ENCODE measurements at regions not wholly inside any gene's neighbourhood (a gene's known extent, or its start where the extent isn't known, plus 50 kb on each side); places are given as distances from the start of the nearest gene placed in this dataset.

DNA sequence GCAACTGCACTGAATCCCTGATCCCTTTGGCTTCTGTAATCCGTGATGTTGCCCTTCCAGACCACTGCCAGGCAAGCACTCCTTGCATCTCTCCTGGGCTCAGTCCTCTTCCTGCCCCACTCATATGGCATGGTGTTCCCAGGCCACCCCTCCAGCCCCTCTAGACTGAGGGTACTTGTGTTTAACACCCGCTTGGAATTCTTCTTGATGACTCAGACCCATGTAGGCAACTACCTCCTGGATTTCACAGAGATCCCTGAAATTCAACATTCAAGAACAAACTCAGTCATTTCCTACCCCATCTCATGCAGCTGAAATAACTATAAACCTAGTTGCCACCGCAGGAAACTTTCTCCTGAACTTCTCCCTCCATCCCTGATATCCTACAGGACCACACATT lies 541.9 kb upstream of the CDH11 start:
- H3K27ac Mint-ChIP-seq = no peak overlapping the region
- H3K36me3 Mint-ChIP-seq (ENCODE audit: insufficient read depth in 2 of 2) = no peaks in the 10 kb centered on the region
- no peaks in the 10 kb centered on the region for H3K4me1 Mint-ChIP-seq (ENCODE audit: low read depth)
- ATAC-seq (replicated peaks in 1 of 2) (no peak), DNase-seq (no peak)
- H3K9me3 Mint-ChIP-seq = peaks cover 7 to 11% of the 10 kb centered on the region in 2 donors
- no peak overlapping the region for H3K4me3 Mint-ChIP-seq
- H3K27me3 Mint-ChIP-seq (ENCODE audit: low read depth) = no peaks in the 10 kb centered on the region

DNA sequence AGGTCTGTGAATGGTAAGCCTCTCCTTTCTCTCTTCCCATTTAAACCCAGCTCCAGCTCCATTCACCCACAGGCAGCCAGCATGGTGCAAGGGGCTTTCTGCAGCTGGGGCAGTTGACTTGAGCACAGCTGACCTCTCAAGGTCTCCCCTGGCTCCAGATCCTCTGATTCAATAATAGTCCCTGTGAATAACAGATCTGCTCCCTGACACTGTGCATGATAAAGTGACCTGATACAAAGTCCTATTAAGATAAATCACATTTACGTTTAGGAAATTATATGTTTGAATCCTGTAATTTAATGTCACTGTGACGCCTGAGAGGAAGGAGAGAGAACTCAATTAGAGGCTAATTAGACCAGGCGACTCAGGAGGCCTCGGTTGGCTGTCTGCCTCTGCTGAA lies 540.4 kb upstream of the CDH11 start:
- Mint-ChIP-seq H3K4me3 (no peak overlapping the region), H3K36me3 (ENCODE audit: insufficient read depth in 2 of 2) (no peaks in the 10 kb centered on the region), H3K4me1 (ENCODE audit: low read depth) (no peaks in the 10 kb centered on the region), H3K27ac (no peak overlapping the region), H3K27me3 (ENCODE audit: low read depth) (no peaks in the 10 kb centered on the region), H3K9me3 (peaks cover 7 to 11% of the 10 kb centered on the region in 2 donors)
- DNase-seq (no peak), ATAC-seq (replicated peaks in 1 of 2) (no peak)

DNA sequence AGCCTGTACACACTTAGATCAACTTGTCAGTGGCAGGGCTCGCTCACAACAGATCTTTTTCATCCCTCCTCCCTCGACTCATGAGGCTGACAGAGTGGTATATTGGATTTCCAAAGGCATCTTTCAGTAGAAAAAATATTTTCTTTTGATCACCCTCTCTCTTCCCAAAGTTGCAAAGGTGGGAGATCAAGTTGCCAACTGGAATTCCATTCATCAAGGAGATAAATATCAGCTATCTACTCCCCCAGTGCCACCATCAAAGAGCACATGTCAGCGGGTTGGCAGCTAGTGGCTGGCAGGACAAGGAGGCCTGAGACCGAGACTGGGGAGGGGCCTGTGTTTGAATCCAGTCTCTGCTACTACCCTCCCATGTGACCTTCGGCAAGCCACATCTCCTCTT lies 539.7 kb upstream of the CDH11 start:
- DNase-seq (no peak), ATAC-seq (replicated peaks in 1 of 2) (no peak)
- no peaks in the 10 kb centered on the region for H3K4me1 Mint-ChIP-seq (ENCODE audit: low read depth)
- no peak overlapping the region for H3K27ac Mint-ChIP-seq
- peaks cover 7 to 11% of the 10 kb centered on the region in 2 donors for H3K9me3 Mint-ChIP-seq
- no peaks in the 10 kb centered on the region for H3K36me3 Mint-ChIP-seq (ENCODE audit: insufficient read depth in 2 of 2)
- H3K4me3 Mint-ChIP-seq = no peak overlapping the region
- no peaks in the 10 kb centered on the region for H3K27me3 Mint-ChIP-seq (ENCODE audit: low read depth)

DNA sequence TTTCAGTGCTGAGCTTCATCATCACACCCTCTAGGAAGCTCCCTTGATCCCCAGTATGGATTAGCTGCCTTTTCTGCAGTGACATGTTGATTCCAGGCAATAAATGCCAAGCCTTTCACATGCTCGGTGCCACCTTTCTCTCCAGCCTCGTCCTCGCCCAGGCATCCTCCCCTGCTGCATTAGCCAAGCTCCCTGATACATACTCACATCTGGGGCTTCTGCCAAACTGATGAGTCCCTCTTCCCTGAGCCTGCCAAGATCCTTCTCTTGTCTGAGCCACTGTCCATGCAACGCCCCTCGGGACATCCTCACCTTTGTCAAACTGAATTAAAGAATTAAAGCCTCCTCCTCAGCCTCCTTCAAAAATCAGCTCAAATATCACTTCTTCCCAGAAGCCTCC lies 538.5 kb upstream of the CDH11 start:
- H3K27ac Mint-ChIP-seq = no peak overlapping the region
- no peak for ATAC-seq (replicated peaks in 1 of 2)
- DNase-seq = no peak
- H3K36me3 Mint-ChIP-seq (ENCODE audit: insufficient read depth in 2 of 2) = no peaks in the 10 kb centered on the region
- H3K9me3 Mint-ChIP-seq = peaks cover 5 to 11% of the 10 kb centered on the region in 2 donors
- H3K27me3 Mint-ChIP-seq (ENCODE audit: low read depth) = no peaks in the 10 kb centered on the region
- no peaks in the 10 kb centered on the region for H3K4me1 Mint-ChIP-seq (ENCODE audit: low read depth)
- H3K4me3 Mint-ChIP-seq = no peak overlapping the region

DNA sequence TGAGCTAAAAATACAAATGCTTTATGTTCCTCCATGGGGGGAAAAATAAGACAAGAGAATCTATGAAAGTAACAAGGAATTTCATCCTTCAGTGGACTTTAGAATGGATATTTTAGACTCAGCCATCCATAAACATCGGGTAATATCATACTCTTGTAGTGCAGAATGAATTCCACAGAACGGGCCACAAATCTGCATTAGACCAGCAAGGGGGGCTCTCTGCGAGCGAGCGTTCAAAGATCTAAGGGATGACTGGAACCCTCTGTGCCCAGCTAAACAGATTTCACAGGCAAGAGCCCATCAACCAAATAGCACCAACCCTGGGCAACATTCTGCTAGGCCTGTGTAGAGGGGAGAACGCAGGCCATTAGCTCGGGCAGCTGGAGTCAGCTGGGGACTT lies 537.9 kb upstream of the CDH11 start:
- DNase-seq (no peak), ATAC-seq (replicated peaks in 1 of 2) (no peak)
- H3K4me1 Mint-ChIP-seq (ENCODE audit: low read depth) = no peaks in the 10 kb centered on the region
- peaks cover 5 to 11% of the 10 kb centered on the region in 2 donors for H3K9me3 Mint-ChIP-seq
- H3K27ac Mint-ChIP-seq = no peak overlapping the region
- no peak overlapping the region for H3K4me3 Mint-ChIP-seq
- H3K36me3 Mint-ChIP-seq (ENCODE audit: insufficient read depth in 2 of 2) = no peaks in the 10 kb centered on the region
- H3K27me3 Mint-ChIP-seq (ENCODE audit: low read depth) = no peaks in the 10 kb centered on the region

DNA sequence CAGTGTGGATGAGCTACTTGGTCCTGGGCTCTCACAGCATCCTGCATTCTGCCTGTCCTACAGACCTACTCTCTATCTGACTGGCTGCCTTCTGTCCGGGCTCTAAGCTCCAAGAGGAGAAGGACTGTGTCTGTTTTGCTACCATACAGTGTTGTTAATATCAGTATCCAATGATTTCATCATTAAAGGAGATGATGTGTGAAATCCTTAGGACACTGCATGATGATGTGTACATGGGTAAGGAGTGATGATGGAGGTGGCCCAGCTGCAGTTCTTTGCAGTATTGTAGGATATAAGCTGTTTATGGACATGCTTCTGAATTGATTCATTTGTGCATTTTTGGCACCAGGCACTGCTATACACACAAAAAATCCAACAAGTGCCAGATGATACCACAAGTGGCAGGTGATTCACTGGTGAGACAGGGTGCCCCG lies 536.9 kb upstream of the CDH11 start:
- DNase-seq (no peak), ATAC-seq (replicated peaks in 1 of 2) (no peak)
- no peaks in the 10 kb centered on the region for H3K36me3 Mint-ChIP-seq (ENCODE audit: insufficient read depth in 2 of 2)
- no peak overlapping the region for H3K4me3 Mint-ChIP-seq
- H3K27ac Mint-ChIP-seq = no peak overlapping the region
- H3K9me3 Mint-ChIP-seq = peaks cover 2 to 4% of the 10 kb centered on the region in 2 donors
- no peaks in the 10 kb centered on the region for H3K4me1 Mint-ChIP-seq (ENCODE audit: low read depth)
- H3K27me3 Mint-ChIP-seq (ENCODE audit: low read depth) = no peaks in the 10 kb centered on the region

DNA sequence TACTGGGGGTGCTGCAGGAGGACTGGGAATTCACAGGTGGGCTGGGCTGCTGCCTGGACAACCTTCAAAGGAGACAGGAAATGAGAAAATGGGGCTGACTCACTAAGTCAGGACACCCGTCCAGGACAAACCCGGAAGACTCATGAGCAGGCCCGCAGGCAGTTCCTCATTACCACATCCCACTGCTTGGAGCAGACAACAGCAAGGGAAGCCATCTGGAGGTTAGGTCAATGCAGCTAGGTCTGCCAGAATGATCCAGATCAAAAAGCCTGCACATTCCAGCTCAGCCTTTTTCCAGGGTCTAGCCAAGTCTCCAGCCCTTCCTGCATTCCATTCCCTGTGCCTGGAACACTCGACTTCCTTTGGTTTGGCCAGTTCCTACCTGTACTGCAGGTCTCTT lies 536.5 kb upstream of the CDH11 start:
- DNase-seq = no peak
- H3K27me3 Mint-ChIP-seq (ENCODE audit: low read depth) = no peaks in the 10 kb centered on the region
- no peaks in the 10 kb centered on the region for H3K36me3 Mint-ChIP-seq (ENCODE audit: insufficient read depth in 2 of 2)
- no peak overlapping the region for H3K4me3 Mint-ChIP-seq
- no peaks in the 10 kb centered on the region for H3K4me1 Mint-ChIP-seq (ENCODE audit: low read depth)
- H3K9me3 Mint-ChIP-seq = peaks cover 0 to 2% of the 10 kb centered on the region in 2 donors
- H3K27ac Mint-ChIP-seq = no peak overlapping the region
- no peak for ATAC-seq (replicated peaks in 1 of 2)

DNA sequence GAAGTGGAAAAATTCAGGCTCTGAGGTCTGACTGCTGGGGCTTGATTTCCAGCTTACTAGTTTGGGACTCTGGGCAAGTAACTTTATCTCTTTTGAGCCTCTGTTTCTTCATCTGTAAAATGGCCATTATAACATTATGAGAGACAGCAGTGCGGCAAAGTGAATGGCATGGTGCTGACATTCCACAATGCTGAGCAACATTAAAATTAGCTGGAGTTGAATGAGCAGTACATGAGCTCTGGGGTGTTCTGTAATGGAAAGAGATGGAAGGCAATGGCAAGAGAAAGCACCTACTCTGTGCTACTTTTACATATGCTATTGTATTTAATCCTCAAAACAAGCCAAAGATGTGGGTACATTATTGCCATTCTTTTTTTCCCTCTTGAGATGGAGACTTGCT lies 535.7 kb upstream of the CDH11 start:
- peaks cover 0 to 2% of the 10 kb centered on the region in 2 donors for H3K9me3 Mint-ChIP-seq
- ATAC-seq (replicated peaks in 1 of 2) = no peak
- DNase-seq = no peak
- no peaks in the 10 kb centered on the region for H3K27me3 Mint-ChIP-seq (ENCODE audit: low read depth)
- H3K4me1 Mint-ChIP-seq (ENCODE audit: low read depth) = no peaks in the 10 kb centered on the region
- H3K27ac Mint-ChIP-seq = no peak overlapping the region
- H3K4me3 Mint-ChIP-seq = no peak overlapping the region
- no peaks in the 10 kb centered on the region for H3K36me3 Mint-ChIP-seq (ENCODE audit: insufficient read depth in 2 of 2)

DNA sequence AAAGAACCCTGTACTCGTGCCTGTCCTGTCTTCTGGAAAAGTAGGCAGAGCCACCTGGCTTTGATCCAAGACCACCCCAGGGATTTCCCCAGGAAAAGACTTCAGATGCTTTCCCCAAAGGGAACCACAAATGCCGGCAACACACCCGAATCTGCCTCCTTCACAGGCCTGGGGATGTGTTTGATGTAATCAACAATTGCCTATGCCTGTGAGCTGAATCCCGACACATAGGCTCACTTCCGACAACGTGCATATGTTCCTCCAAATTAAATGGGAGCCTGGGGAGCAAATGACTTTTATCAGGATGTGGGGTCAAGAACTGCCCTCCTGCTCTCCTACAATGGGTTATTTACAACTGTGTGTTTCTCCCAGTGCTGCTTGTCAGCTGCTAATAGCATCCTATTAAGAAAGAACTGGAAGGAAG lies 535.2 kb upstream of the CDH11 start:
- Mint-ChIP-seq H3K27ac (no peak overlapping the region), H3K36me3 (ENCODE audit: insufficient read depth in 2 of 2) (no peaks in the 10 kb centered on the region), H3K4me1 (ENCODE audit: low read depth) (no peaks in the 10 kb centered on the region), H3K27me3 (ENCODE audit: low read depth) (no peaks in the 10 kb centered on the region), H3K4me3 (no peak overlapping the region), H3K9me3 (peaks cover 2% of the 10 kb centered on the region in 2 donors)
- ATAC-seq (replicated peaks in 1 of 2) (no peak), DNase-seq (no peak)

DNA sequence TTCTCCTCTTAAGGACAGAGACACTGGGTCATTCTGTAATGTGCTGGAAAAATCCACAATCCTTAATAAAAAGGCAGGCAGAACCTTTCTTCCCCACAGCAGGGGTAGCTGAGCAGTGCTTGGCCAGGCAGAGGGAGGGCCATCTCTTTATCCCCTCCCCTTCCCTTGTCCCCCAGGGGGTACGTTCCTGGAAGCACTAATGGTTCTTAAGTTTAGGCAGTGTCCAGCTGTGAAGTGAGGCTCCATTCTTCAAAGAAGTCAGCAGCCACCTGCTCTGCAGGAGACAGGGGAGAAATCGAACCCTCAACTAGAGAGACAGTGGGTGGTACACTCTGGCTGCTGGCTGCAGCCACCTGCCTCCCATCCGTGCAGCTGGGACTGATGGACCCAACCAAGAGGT lies 533.9 kb upstream of the CDH11 start:
- no peak overlapping the region for H3K4me3 Mint-ChIP-seq
- no peak overlapping the region for H3K27ac Mint-ChIP-seq
- DNase-seq (no peak), ATAC-seq (replicated peaks in 1 of 2) (no peak)
- no peaks in the 10 kb centered on the region for H3K36me3 Mint-ChIP-seq (ENCODE audit: insufficient read depth in 2 of 2)
- H3K4me1 Mint-ChIP-seq (ENCODE audit: low read depth) = no peaks in the 10 kb centered on the region
- no peaks in the 10 kb centered on the region for H3K27me3 Mint-ChIP-seq (ENCODE audit: low read depth)
- H3K9me3 Mint-ChIP-seq = peaks cover 2% of the 10 kb centered on the region in 2 donors

DNA sequence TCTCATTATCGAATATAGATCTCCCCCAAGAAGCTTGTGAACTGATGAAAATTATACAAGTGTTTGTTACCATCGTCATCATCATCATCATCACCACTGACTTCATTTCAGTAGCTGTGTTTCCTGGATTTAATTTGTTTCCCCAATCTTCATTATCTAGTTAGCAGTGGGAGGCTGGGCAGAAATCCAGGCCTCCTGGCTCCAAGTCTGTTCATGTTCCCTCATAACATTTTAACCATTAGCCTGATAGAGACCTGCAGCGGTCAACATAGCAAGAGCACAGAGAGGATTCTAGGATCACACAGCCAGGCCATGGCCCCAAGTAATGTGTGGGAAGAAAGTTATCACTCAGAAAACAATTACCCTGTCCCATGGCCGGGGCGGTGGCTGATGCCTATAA lies 526.2 kb upstream of the CDH11 start:
- Mint-ChIP-seq H3K27ac (no peak overlapping the region), H3K4me1 (ENCODE audit: low read depth) (no peaks in the 10 kb centered on the region), H3K9me3 (peaks cover 4 to 5% of the 10 kb centered on the region in 2 donors), H3K36me3 (ENCODE audit: insufficient read depth in 2 of 2) (no peaks in the 10 kb centered on the region), H3K4me3 (no peak overlapping the region), H3K27me3 (ENCODE audit: low read depth) (no peaks in the 10 kb centered on the region)
- no peak for ATAC-seq (replicated peaks in 1 of 2)
- DNase-seq = no peak

DNA sequence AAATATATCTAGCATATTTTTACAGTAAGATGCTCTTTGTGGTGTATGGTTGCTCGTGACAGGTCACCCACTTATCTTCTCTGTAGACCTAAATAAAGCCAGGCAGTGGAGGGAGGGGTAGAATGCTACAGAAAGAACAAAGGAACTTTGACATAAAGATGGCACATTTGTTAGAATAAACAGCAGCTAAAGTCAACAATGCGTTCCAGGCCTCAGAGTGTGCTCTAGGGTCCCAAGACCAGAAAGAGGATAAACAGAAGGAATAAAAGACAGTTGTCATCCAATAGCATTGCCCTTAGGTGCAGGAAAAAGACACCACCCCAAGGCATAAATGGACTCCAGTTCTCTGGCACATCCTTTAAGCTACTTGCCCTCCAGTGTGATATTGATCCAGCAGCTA lies 523.0 kb upstream of the CDH11 start:
- Mint-ChIP-seq H3K4me1 (ENCODE audit: low read depth) (no peaks in the 10 kb centered on the region), H3K27ac (no peak overlapping the region), H3K27me3 (ENCODE audit: low read depth) (no peaks in the 10 kb centered on the region), H3K9me3 (peaks cover 0 to 4% of the 10 kb centered on the region in 2 donors), H3K4me3 (no peak overlapping the region), H3K36me3 (ENCODE audit: insufficient read depth in 2 of 2) (no peaks in the 10 kb centered on the region)
- no peak for ATAC-seq (replicated peaks in 1 of 2)
- DNase-seq = no peak

DNA sequence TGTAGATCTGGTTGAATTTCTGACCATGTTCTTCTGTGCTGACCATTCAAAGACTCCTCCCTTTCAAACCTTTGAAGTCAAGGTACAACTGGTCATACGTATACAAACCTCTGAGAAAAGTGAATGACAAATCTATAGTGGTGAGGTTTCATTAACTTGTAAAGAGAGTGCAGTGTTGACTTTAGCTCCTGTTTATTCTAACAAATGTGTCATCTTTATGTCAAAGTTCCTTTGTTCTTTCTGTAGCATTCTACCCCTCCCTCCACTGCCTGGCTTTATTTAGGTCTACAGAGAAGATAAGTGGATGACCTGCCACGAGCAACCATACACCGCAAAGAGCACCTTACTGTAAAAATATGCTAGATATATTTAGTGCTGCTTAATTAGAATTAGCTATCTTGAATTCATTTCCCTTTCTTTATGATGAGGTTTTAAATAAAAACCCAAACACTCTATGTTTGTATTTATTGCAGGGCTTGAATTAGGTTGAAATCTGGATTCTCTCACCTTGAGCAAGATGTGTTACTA lies 520.0 kb upstream of the CDH11 start:
- Mint-ChIP-seq H3K27me3 (ENCODE audit: low read depth) (no peaks in the 10 kb centered on the region), H3K36me3 (ENCODE audit: insufficient read depth in 2 of 2) (no peaks in the 10 kb centered on the region), H3K27ac (no peak overlapping the region), H3K4me3 (no peak overlapping the region), H3K4me1 (ENCODE audit: low read depth) (no peaks in the 10 kb centered on the region), H3K9me3 (peaks cover 4 to 5% of the 10 kb centered on the region in 2 donors)
- ATAC-seq (replicated peaks in 1 of 2) = no peak
- DNase-seq = no peak

DNA sequence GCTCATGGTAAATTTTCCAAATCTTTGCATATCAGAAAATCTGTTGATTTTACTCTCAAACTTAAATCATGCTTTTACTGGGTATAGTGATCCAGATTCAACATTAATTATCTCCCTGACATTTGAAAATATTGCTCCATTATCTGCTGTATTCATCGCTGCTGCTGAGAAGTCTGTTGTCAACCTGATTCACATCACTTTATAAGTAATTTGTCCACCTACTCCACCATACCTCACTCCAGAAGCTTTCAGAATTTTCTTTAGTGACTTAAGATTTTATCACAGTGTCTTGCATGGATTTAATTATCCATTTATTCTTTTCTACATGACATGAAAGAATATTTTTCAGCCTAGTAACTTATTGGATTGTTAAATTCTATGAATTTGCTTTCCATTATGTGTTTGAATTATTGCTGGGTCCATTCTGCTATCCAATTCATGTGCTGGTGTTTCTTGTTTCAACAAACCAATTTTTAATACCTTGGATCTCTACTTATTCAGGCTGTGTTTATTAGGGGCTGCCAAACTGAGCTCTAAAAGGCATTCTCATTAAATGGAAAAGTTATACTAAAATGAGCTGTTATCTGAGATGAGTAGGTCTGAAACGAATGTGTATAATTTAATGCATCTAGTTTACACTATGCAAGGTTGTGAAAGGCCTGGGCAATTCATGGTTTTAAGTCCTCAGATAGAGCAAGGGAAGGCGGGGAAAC lies 519.3 kb upstream of the CDH11 start:
- no peak for DNase-seq
- no peaks in the 10 kb centered on the region for H3K36me3 Mint-ChIP-seq (ENCODE audit: insufficient read depth in 2 of 2)
- H3K27me3 Mint-ChIP-seq (ENCODE audit: low read depth) = no peaks in the 10 kb centered on the region
- ATAC-seq (replicated peaks in 1 of 2) = no peak
- no peak overlapping the region for H3K4me3 Mint-ChIP-seq
- no peaks in the 10 kb centered on the region for H3K4me1 Mint-ChIP-seq (ENCODE audit: low read depth)
- H3K9me3 Mint-ChIP-seq = peaks cover 4 to 5% of the 10 kb centered on the region in 2 donors
- H3K27ac Mint-ChIP-seq = no peak overlapping the region
